ENCODE measurements at regions not wholly inside any gene's neighbourhood (a gene's known extent, or its start where the extent isn't known, plus 50 kb on each side); places are given as distances from the start of the nearest gene placed in this dataset.

- Histone ChIP-seq H3K9me2 (replicated peaks; ENCODE audit: insufficient read depth, low read length) (no peaks in the 10 kb centered on the region), H3K4me2 (ENCODE audit: low read depth, low read length) (no peak overlapping the region), H3F3A (ENCODE audit: insufficient read depth, low read length) (no peaks in the 10 kb centered on the region), H3K4me1 (ENCODE audit: low read length) (no peaks in the 10 kb centered on the region), H4K20me1 (ENCODE audit: insufficient read depth, low read length) (no peaks in the 10 kb centered on the region), H3K9ac (ENCODE audit: low read length) (no peak overlapping the region), H3K9me3 (replicated peaks; ENCODE audit: insufficient read depth, low read length) (no peaks in the 10 kb centered on the region), H3K79me2 (ENCODE audit: low read length) (no peaks in the 10 kb centered on the region), H2AFZ (ENCODE audit: low read length) (no peak overlapping the region), H3K27me3 (replicated peaks; ENCODE audit: insufficient read depth, low read length) (no peaks in the 10 kb centered on the region), H3K36me3 (replicated peaks; ENCODE audit: insufficient read depth, low read length) (no peaks in the 10 kb centered on the region), H3K27ac (ENCODE audit: low read length) (no peak overlapping the region), H3K4me3 (ENCODE audit: low read length) (no peak overlapping the region)
- no peak for DNase-seq
- TF ChIP-seq CTCF (IDR thresholded peaks at IDR 0.05; ENCODE audit: low read length) (no peak), EZH2phosphoT487 (IDR thresholded peaks at IDR 0.05; ENCODE audit: low read length) (no peak), EZH2 (optimal IDR thresholded peaks at IDR 0.05; ENCODE audit: low read depth, low read length) (no peak)
Observed at GRCh38 chr2:173817582-173817981, 147.6 kb downstream of the SP3 start.

DNA sequence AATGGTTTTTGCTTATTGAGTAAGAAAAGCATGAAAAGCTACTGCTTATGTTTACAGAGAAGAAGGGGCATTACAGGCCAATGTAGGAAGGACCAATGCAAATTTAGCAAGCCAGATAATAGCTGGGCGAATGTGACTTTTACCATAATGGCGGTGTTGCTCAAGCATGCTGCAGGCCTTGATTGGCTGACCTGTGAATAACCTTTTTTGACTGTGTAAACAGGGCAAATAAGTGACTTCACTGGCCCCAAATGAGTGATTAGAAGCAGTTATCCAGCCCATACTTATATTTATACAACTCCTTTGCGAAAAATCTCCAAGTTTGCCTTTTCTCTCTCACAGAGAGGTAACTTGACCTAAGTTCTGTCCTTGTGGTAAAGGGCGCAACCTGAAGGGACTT lies 146.9 kb downstream of the SP3 start:
- TF ChIP-seq EZH2phosphoT487 (IDR thresholded peaks at IDR 0.05; ENCODE audit: low read length): no peak
- no peak for TF ChIP-seq CTCF (IDR thresholded peaks at IDR 0.05; ENCODE audit: low read length)
- no peak for TF ChIP-seq EZH2 (optimal IDR thresholded peaks at IDR 0.05; ENCODE audit: low read depth, low read length)
- no peaks in the 10 kb centered on the region for H3K9me3 ChIP-seq (replicated peaks; ENCODE audit: insufficient read depth, low read length)
- H3K27ac ChIP-seq (ENCODE audit: low read length): no peak overlapping the region
- H2AFZ ChIP-seq (ENCODE audit: low read length): no peak overlapping the region
- H4K20me1 ChIP-seq (ENCODE audit: insufficient read depth, low read length): no peaks in the 10 kb centered on the region
- H3K4me3 ChIP-seq (ENCODE audit: low read length): no peak overlapping the region
- DNase-seq: no peak
- no peaks in the 10 kb centered on the region for H3K36me3 ChIP-seq (replicated peaks; ENCODE audit: insufficient read depth, low read length)
- H3K9me2 ChIP-seq (replicated peaks; ENCODE audit: insufficient read depth, low read length): no peaks in the 10 kb centered on the region
- no peaks in the 10 kb centered on the region for H3K4me1 ChIP-seq (ENCODE audit: low read length)
- H3F3A ChIP-seq (ENCODE audit: insufficient read depth, low read length): no peaks in the 10 kb centered on the region
- no peak overlapping the region for H3K9ac ChIP-seq (ENCODE audit: low read length)
- no peak overlapping the region for H3K4me2 ChIP-seq (ENCODE audit: low read depth, low read length)
- H3K79me2 ChIP-seq (ENCODE audit: low read length): no peaks in the 10 kb centered on the region
- no peaks in the 10 kb centered on the region for H3K27me3 ChIP-seq (replicated peaks; ENCODE audit: insufficient read depth, low read length)

- H3K9me3 ChIP-seq (replicated peaks; ENCODE audit: insufficient read depth, low read length): no peaks in the 10 kb centered on the region
- DNase-seq: no peak
- no peaks in the 10 kb centered on the region for H3K36me3 ChIP-seq (replicated peaks; ENCODE audit: insufficient read depth, low read length)
- H3K27me3 ChIP-seq (replicated peaks; ENCODE audit: insufficient read depth, low read length): no peaks in the 10 kb centered on the region
- no peak overlapping the region for H2AFZ ChIP-seq (ENCODE audit: low read length)
- H3K9ac ChIP-seq (ENCODE audit: low read length): no peak overlapping the region
- TF ChIP-seq EZH2phosphoT487 (IDR thresholded peaks at IDR 0.05; ENCODE audit: low read length): no peak
- TF ChIP-seq CTCF (IDR thresholded peaks at IDR 0.05; ENCODE audit: low read length): no peak
- no peak for TF ChIP-seq EZH2 (optimal IDR thresholded peaks at IDR 0.05; ENCODE audit: low read depth, low read length)
- no peaks in the 10 kb centered on the region for H3K9me2 ChIP-seq (replicated peaks; ENCODE audit: insufficient read depth, low read length)
- H4K20me1 ChIP-seq (ENCODE audit: insufficient read depth, low read length): no peaks in the 10 kb centered on the region
- no peak overlapping the region for H3K4me3 ChIP-seq (ENCODE audit: low read length)
- H3K79me2 ChIP-seq (ENCODE audit: low read length): no peaks in the 10 kb centered on the region
- no peaks in the 10 kb centered on the region for H3K4me1 ChIP-seq (ENCODE audit: low read length)
- no peak overlapping the region for H3K4me2 ChIP-seq (ENCODE audit: low read depth, low read length)
- no peak overlapping the region for H3K27ac ChIP-seq (ENCODE audit: low read length)
- H3F3A ChIP-seq (ENCODE audit: insufficient read depth, low read length): no peaks in the 10 kb centered on the region
Observed at GRCh38 chr2:173819852-173820251, 145.3 kb downstream of the SP3 start.
